A549 (cell line): ENCODE measurements at regions not wholly inside any gene's neighbourhood (a gene's known extent, or its start where the extent isn't known, plus 50 kb on each side); places are given as distances from the start of the nearest gene placed in this dataset.

ENCODE experiments used
- ATAC-seq, 2 experiments: fragments of 200-7000 bp in 1 of 2; fragments of >200 bp in 1 of 2; cut with Nextera tagmentation in 1 of 2; cut with Tn5 transposase in 1 of 2; 3 replicates each; pipeline versions ENCODE4 v1.8.0 to v1.9.1; 2018 to 2020; ENCODE audit warnings: mild to moderate bottlenecking in 1 of 2, moderate library complexity in 1 of 2
- CTCF ChIA-PET: fragments of 300-600 bp; sonication (Branson Sonifier 250); formaldehyde crosslinking; extraction: SDS; loops from one replicate; lab custom pipeline; 2021; ENCODE audit warnings: antibody characterized with exemption, inconsistent platforms; lab: Yijun Ruan, JAX
- POLR2A ChIA-PET: fragments of 350-600 bp; formaldehyde crosslinking; extraction: SDS; loops from one replicate; lab custom pipeline; 2021; ENCODE audit warnings: antibody characterized with exemption, inconsistent platforms; lab: Yijun Ruan, JAX
- DNase-seq, 2 experiments: peaks; one replicate each; pipeline versions ENCODE4 v3.0.0 to v3.0.0-alpha.2; 2011 to 2016; ENCODE audit warnings: low read depth in 1 of 2, low spot score in 1 of 2
- FAIRE-seq: peaks from 2 replicates; lab custom pipeline; 2011; peaks lifted over from hg19 to GRCh38; lab: Jason Lieb, UNC
- H3K27ac ChIP-seq, 2 experiments: fragments of >200 bp; sonication (Bioruptor Twin); formaldehyde crosslinking; 3 replicates each; pipeline ENCODE4 v1.5.1; 2016 to 2017
- H3K4me1 ChIP-seq: fragments of >200 bp; sonication (Bioruptor Twin); formaldehyde crosslinking; 3 replicates; pipeline ENCODE4 v1.6.1; 2016
- H3K4me2 ChIP-seq: fragments of >200 bp; sonication (Bioruptor Twin); formaldehyde crosslinking; 3 replicates; pipeline ENCODE4 v1.6.1; 2016
- H3K4me3 ChIP-seq: fragments of >200 bp; sonication (Bioruptor Twin); formaldehyde crosslinking; 3 replicates; pipeline ENCODE4 v1.5.1; 2016
- H3K9me3 ChIP-seq: fragments of >200 bp; sonication (Bioruptor Twin); formaldehyde crosslinking; 3 replicates; pipeline ENCODE4 v1.6.1; 2016
- CBX8 ChIP-seq: fragments of 200-600 bp; sonication (generic); IDR thresholded peaks from 2 replicates; pipeline ENCODE4 v1.6.1; 2016
- CEBPB ChIP-seq, 2 experiments: fragments of >200 bp in 1 of 2; sonication (Bioruptor Twin) in 1 of 2; formaldehyde crosslinking in 1 of 2; IDR thresholded peaks; 2 replicates each; pipeline ENCODE4 v1.6.1; 2012 to 2016
- CHD2 ChIP-seq: fragments of 150-350 bp; IDR thresholded peaks from 2 replicates; pipeline ENCODE4 v1.6.1; 2014; ENCODE audit warnings: low read length; ENCODE audit not compliant: partially characterized antibody
- CHD4 ChIP-seq: fragments of 200-600 bp; sonication (generic); IDR thresholded peaks from 2 replicates; pipeline ENCODE4 v1.6.1; 2016; ENCODE audit warnings: antibody characterized with exemption, mild to moderate bottlenecking, borderline replicate concordance
- EHF ChIP-seq: fragments of 250-450 bp; sonication (Bioruptor Pico); IDR thresholded peaks from 2 replicates; pipeline ENCODE4 v1.5.0; 2020; ENCODE audit warnings: mild to moderate bottlenecking
- EP300 ChIP-seq, 2 experiments: fragments of >200 bp; sonication (Bioruptor Twin); formaldehyde crosslinking; IDR thresholded peaks; 2 replicates in 1 of 2; 3 replicates in 1 of 2; pipeline ENCODE4 v1.6.1; 2016 to 2017
- GATA3 ChIP-seq: IDR thresholded peaks from 2 replicates; pipeline ENCODE4 v1.6.1; 2012; ENCODE audit warnings: borderline replicate concordance
- HES2 ChIP-seq: fragments of >200 bp; sonication (Bioruptor Twin); formaldehyde crosslinking; IDR thresholded peaks from 2 replicates; pipeline ENCODE4 v1.6.1; 2016
- JUNB ChIP-seq: fragments of >200 bp; sonication (Bioruptor Twin); formaldehyde crosslinking; IDR thresholded peaks from 2 replicates; pipeline ENCODE4 v1.6.1; 2016
- KDM5A ChIP-seq: fragments of 200-600 bp; sonication (generic); IDR thresholded peaks from 2 replicates; pipeline ENCODE4 v1.6.1; 2016; ENCODE audit warnings: antibody characterized with exemption, mild to moderate bottlenecking
- MAFK ChIP-seq: fragments of 450-650 bp; IDR thresholded peaks from 2 replicates; pipeline ENCODE4 v1.6.1; 2014; ENCODE audit not compliant: partially characterized antibody
- MAZ ChIP-seq: fragments of 150-350 bp; IDR thresholded peaks from 2 replicates; pipeline ENCODE4 v1.6.1; 2014; ENCODE audit warnings: antibody characterized with exemption, low read depth, low read length, borderline replicate concordance
- NFE2L2 ChIP-seq: fragments of 150-350 bp; conservative IDR thresholded peaks from 2 replicates; pipeline ENCODE4 v1.6.1; 2014; ENCODE audit warnings: low read length
- PHF8 ChIP-seq: fragments of 200-600 bp; sonication (generic); IDR thresholded peaks from 2 replicates; pipeline ENCODE4 v1.6.1; 2016; ENCODE audit warnings: low read depth, mild to moderate bottlenecking, antibody characterized with exemption, moderate library complexity, borderline replicate concordance
- RAD21 ChIP-seq, 2 experiments: fragments of >200 bp in 1 of 2; sonication (Bioruptor Twin) in 1 of 2; formaldehyde crosslinking in 1 of 2; IDR thresholded peaks in 1 of 2; conservative IDR thresholded peaks in 1 of 2; 2 replicates in 1 of 2; 3 replicates in 1 of 2; pipeline ENCODE4 v1.6.1; 2012 to 2018; ENCODE audit warnings: inconsistent platforms in 1 of 2
- RNF2 ChIP-seq: fragments of 200-600 bp; sonication (generic); IDR thresholded peaks from 2 replicates; pipeline ENCODE4 v1.6.1; 2016; ENCODE audit warnings: low read depth, mild to moderate bottlenecking, antibody characterized with exemption, moderate library complexity, borderline replicate concordance
- TFCP2L1 ChIP-seq: fragments of 250-450 bp; sonication (Bioruptor Pico); IDR thresholded peaks from 2 replicates; pipeline ENCODE4 v1.5.0; 2021; ENCODE audit warnings: mild to moderate bottlenecking
- TP53 ChIP-seq: fragments of 250-450 bp; sonication (Bioruptor Pico); IDR thresholded peaks from 2 replicates; pipeline ENCODE4 v1.5.0; 2021; ENCODE audit warnings: mild to moderate bottlenecking, moderate library complexity
- ZFP36 ChIP-seq: fragments of 450-650 bp; IDR thresholded peaks from 2 replicates; pipeline ENCODE4 v1.6.1; 2014; ENCODE audit warnings: borderline replicate concordance; ENCODE audit not compliant: partially characterized antibody
- WGBS: methylation state at CpG from one replicate; pipeline ENCODE4 v1.1.6; 2017; ENCODE audit errors: missing lambda C conversion rate; 5-methylcytosine and 5-hydroxymethylcytosine counted together
- TF ChIP-seq, protein P1 (sequence below): IDR thresholded peaks from 2 replicates; pipeline ENCODE4 v1.6.1; 2012
- TF ChIP-seq, protein P2 (sequence below): IDR thresholded peaks from 2 replicates; pipeline ENCODE4 v1.6.1; 2012; ENCODE audit warnings: low read depth, borderline replicate concordance
- TF ChIP-seq, protein P3 (sequence below): fragments of 450-650 bp; IDR thresholded peaks from 2 replicates; pipeline ENCODE4 v1.6.1; 2014; ENCODE audit warnings: antibody characterized with exemption

- H3K9me3 ChIP-seq = no peaks in the 10 kb centered on the region
- FAIRE-seq = no peak
These were observed 322.3 kb downstream of the DLEU7 start for GRCh38 chr13:50521006-50521830.

GRCh38 chr13:50521831-50522149, 321.7 kb downstream of the DLEU7 start:
- POLR2A ChIA-PET = no interaction called here
- H3K9me3 ChIP-seq = no peaks in the 10 kb centered on the region
- H3K4me3 ChIP-seq = no peak overlapping the region
- H3K4me2 ChIP-seq = peak overlapping the region; percentile 43; the same call in 2 of the 3 replicates
- DNase-seq (no peak), FAIRE-seq (no peak), ATAC-seq (no peak)
- CTCF ChIA-PET = no interaction called here
- H3K27ac ChIP-seq = no peak overlapping the region
- WGBS = 20% methylated on average over 3 of the region's 3 CpGs
- H3K4me1 ChIP-seq = peaks cover 10% of the 10 kb centered on the region; the same call in 1 of the 3 replicates
- TF ChIP-seq CBX8 = no peak
- peak; percentile 95 for TF ChIP-seq MAFK
- TF ChIP-seq PHF8 = no peak

More at GRCh38 chr13:50521006-50521830, 322.3 kb downstream of the DLEU7 start:
- Histone ChIP-seq H3K27ac (no peak overlapping the region), H3K4me2 (peak overlapping the region; percentile 43; the same call in 1 of the 3 replicates), H3K4me3 (no peak overlapping the region), H3K4me1 (peaks cover 10% of the 10 kb centered on the region; the same call in 1 of the 3 replicates)
- DNase-seq (no peak), ATAC-seq (no peak)
- 75% methylated on average over 4 of the region's 4 CpGs for WGBS
- POLR2A ChIA-PET = no interaction called here
- CTCF ChIA-PET = no interaction called here
- TF ChIP-seq CEBPB (IDR thresholded peaks at IDR 0.05) = no peak
- TF ChIP-seq, protein P1, sequence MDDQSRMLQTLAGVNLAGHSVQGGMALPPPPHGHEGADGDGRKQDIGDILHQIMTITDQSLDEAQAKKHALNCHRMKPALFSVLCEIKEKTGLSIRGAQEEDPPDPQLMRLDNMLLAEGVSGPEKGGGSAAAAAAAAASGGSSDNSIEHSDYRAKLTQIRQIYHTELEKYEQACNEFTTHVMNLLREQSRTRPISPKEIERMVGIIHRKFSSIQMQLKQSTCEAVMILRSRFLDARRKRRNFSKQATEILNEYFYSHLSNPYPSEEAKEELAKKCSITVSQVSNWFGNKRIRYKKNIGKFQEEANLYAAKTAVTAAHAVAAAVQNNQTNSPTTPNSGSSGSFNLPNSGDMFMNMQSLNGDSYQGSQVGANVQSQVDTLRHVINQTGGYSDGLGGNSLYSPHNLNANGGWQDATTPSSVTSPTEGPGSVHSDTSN = no peak
- TF ChIP-seq, protein P2, sequence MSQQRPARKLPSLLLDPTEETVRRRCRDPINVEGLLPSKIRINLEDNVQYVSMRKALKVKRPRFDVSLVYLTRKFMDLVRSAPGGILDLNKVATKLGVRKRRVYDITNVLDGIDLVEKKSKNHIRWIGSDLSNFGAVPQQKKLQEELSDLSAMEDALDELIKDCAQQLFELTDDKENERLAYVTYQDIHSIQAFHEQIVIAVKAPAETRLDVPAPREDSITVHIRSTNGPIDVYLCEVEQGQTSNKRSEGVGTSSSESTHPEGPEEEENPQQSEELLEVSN = no peak
- TF ChIP-seq GATA3 = no peak
- no peak for TF ChIP-seq CHD4
- no peak for TF ChIP-seq MAFK
- no peak for TF ChIP-seq EHF (CRISPR knock-in tag)
- TF ChIP-seq RAD21 (conservative IDR thresholded peaks at IDR 0.05 in 1 of 2, IDR thresholded peaks at IDR 0.05 in 1 of 2) = no peak
- TF ChIP-seq MAZ = no peak
- TF ChIP-seq, protein P3, sequence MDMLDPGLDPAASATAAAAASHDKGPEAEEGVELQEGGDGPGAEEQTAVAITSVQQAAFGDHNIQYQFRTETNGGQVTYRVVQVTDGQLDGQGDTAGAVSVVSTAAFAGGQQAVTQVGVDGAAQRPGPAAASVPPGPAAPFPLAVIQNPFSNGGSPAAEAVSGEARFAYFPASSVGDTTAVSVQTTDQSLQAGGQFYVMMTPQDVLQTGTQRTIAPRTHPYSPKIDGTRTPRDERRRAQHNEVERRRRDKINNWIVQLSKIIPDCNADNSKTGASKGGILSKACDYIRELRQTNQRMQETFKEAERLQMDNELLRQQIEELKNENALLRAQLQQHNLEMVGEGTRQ = no peak
- TF ChIP-seq CHD2 = no peak
- no peak for TF ChIP-seq TFCP2L1 (CRISPR knock-in tag)
- TF ChIP-seq JUNB = no peak
- no peak for TF ChIP-seq HES2
- no peak for TF ChIP-seq NFE2L2
- no peak for TF ChIP-seq RNF2
- TF ChIP-seq ZFP36 = no peak
- no peak for TF ChIP-seq TP53 (CRISPR knock-in tag)
- TF ChIP-seq EP300 (IDR thresholded peaks at IDR 0.05) = no peak
- no peak for TF ChIP-seq KDM5A
- TF ChIP-seq, all 56 proteins: peak for 0
